Ascending aorta (tissue), 2 donors: ENCODE measurements at regions not wholly inside any gene's neighbourhood (a gene's known extent, or its start where the extent isn't known, plus 50 kb on each side); places are given as distances from the start of the nearest gene placed in this dataset.

Source experiments
- DNase-seq, 2 donors: peaks; one replicate each; pipeline ENCODE4 v3.0.0-alpha.2; 2019; ENCODE audit warnings: low spot score in 2 of 2
- H3K27ac ChIP-seq, 2 donors: fragments of 200-600 bp; sonication (generic); one replicate each; pipeline ENCODE4 v1.5.1; 2016 to 2017; ENCODE audit warnings: mild to moderate bottlenecking in 1 of 2
- H3K27me3 ChIP-seq: fragments of 200-600 bp; sonication (generic); one replicate; pipeline ENCODE4 v1.5.1; 2017
- H3K36me3 ChIP-seq, 2 donors: fragments of 200-600 bp; sonication (generic); one replicate each; pipeline ENCODE4 v1.5.1; 2016
- H3K4me1 ChIP-seq, 2 donors: fragments of 200-600 bp; sonication (generic); one replicate each; pipeline ENCODE4 v1.5.1; 2016 to 2017; ENCODE audit warnings: mild to moderate bottlenecking in 1 of 2
- H3K4me3 ChIP-seq, 2 donors: fragments of 200-600 bp; sonication (generic); one replicate each; pipeline ENCODE4 v1.5.1; 2016 to 2017; ENCODE audit warnings: mild to moderate bottlenecking in 1 of 2
- H3K9me3 ChIP-seq, 2 donors: fragments of 200-600 bp; sonication (generic); one replicate each; pipeline ENCODE4 v1.5.1; 2016
- intact Hi-C: fragments of 100-400 bp; cut with DNase I; formaldehyde crosslinking; loops from one replicate; pipeline ENCODE4 v1.15.1; 2023
- TF ChIP-seq, protein P1 (sequence below), 3 experiments: fragments of 200-600 bp in 2 of 3; fragments of 450-650 bp in 1 of 3; sonication (generic) in 2 of 3; IDR thresholded peaks; one replicate each; pipeline ENCODE4 v1.5.1; 2016 to 2019; ENCODE audit warnings: antibody characterized with exemption in 3 of 3, mild to moderate bottlenecking in 1 of 3, moderate library complexity in 1 of 3

DNA sequence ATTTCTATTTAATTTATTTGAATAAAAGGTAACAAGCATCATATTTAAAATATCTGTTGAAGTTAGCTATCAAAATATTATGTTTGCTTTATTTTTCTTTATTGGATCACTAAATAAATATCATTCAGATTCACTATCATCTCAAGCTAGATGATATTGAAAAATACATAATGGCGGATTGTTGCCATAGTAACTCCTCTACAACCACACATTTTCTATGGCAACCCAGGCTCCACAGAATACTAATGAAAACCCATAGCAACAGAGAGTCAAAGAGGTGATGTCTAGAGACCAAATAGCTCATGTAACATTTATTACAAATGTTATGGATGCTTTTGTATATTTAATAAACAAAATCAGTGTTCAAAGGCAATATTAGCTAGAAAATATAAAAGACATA lies 148.9 kb upstream of the CDK1 start:
- Histone ChIP-seq H3K4me1 (no peaks in the 10 kb centered on the region), H3K9me3 (no peaks in the 10 kb centered on the region), H3K27me3 (no peaks in the 10 kb centered on the region), H3K36me3 (no peaks in the 10 kb centered on the region), H3K4me3 (no peak overlapping the region), H3K27ac (no peak overlapping the region)
- TF ChIP-seq, protein P1, sequence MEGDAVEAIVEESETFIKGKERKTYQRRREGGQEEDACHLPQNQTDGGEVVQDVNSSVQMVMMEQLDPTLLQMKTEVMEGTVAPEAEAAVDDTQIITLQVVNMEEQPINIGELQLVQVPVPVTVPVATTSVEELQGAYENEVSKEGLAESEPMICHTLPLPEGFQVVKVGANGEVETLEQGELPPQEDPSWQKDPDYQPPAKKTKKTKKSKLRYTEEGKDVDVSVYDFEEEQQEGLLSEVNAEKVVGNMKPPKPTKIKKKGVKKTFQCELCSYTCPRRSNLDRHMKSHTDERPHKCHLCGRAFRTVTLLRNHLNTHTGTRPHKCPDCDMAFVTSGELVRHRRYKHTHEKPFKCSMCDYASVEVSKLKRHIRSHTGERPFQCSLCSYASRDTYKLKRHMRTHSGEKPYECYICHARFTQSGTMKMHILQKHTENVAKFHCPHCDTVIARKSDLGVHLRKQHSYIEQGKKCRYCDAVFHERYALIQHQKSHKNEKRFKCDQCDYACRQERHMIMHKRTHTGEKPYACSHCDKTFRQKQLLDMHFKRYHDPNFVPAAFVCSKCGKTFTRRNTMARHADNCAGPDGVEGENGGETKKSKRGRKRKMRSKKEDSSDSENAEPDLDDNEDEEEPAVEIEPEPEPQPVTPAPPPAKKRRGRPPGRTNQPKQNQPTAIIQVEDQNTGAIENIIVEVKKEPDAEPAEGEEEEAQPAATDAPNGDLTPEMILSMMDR (IDR thresholded peaks at IDR 0.05): no peak
- intact Hi-C loops: no loop called here
- no peak for DNase-seq

DNA sequence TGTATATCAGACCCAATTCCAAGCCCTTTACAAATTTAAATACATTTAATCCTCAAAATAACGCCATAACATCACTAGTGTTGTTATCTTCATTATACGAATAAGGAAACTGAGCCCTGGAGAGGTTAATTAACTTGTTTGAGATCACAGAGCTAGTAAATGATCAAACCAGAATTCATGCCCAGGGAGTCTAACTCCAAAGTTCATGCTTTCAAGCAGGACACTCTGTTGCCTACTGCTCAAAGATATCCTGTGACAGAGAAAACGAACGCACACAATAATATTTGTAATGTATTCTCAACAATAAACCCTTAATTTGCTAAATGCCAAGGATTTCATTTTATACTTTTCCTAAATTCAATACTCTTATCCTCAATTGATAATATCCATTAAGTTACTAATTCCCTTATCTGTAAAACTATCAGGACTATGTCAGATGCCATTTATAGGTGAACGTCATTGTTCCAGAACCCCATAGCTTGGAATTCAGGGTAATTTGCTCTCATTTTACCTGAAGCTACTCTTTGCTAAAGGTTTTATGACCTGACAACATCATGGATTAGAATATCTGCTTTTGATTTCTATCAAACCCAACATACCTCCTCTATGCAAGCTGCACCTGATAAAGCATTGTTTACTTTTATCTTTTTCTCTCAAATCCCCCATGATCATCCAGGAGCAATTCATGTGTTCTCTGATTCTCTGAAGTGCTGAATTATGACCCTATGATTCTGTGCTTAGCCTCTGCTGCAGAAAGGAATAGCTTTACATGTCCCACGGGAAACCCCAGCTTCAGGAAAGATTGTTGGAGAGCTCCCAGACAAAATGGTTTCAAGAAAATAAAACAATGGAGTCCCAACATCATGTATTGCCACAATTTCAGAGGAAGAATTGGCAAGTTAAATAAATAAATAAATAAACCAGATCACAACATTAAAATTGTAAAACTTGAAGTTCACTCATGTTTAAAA lies 150.2 kb upstream of the CDK1 start:
- Histone ChIP-seq H3K4me1 (no peaks in the 10 kb centered on the region), H3K9me3 (no peaks in the 10 kb centered on the region), H3K27me3 (no peaks in the 10 kb centered on the region), H3K36me3 (no peaks in the 10 kb centered on the region), H3K4me3 (no peak overlapping the region), H3K27ac (no peak overlapping the region)
- TF ChIP-seq, protein P1 (IDR thresholded peaks at IDR 0.05): no peak
- intact Hi-C loops: no loop called here
- DNase-seq: no peak

DNA sequence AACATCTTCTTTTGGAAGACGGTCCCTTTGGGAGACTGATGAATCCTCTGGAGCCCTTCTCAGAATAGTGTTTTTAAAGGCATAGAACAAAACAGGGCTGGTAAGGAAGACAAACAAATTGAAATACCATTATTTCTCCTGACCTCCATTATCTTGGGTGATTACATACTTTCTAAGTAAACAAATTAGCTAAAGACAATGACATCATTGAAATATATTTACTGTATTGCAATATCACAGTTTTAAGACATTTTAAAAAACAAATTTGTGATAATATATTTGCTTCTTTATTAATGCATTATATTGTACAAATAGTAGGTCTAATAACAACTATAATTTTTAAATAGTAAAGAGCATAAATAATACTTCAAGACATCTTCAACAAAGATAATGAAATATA lies 152.2 kb upstream of the CDK1 start:
- TF ChIP-seq, protein P1 (IDR thresholded peaks at IDR 0.05): no peak
- Histone ChIP-seq H3K27ac (no peak overlapping the region), H3K4me3 (no peak overlapping the region), H3K27me3 (no peaks in the 10 kb centered on the region), H3K9me3 (no peaks in the 10 kb centered on the region), H3K4me1 (no peaks in the 10 kb centered on the region), H3K36me3 (no peaks in the 10 kb centered on the region)
- DNase-seq: no peak
- intact Hi-C loops: no loop called here

DNA sequence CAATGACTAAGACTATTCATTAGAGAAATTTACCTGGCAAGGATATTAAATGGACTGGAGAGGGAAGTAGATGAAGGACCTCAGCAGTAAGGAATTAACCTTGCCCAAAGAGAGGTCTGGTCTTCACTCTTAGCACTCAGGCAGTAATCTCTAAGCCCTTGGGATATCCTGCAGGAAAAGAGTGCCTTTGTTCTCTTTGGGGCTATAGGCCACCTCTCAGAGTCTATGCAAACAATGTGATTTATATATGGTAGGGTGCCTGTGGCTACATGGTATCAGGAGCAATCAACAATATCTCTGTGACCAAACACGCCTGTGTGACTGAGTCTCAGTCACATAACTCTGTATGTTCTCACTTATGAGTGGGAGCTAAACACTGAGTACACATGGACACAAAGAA lies 154.7 kb upstream of the CDK1 start:
- Histone ChIP-seq H3K36me3 (no peaks in the 10 kb centered on the region), H3K27me3 (no peaks in the 10 kb centered on the region), H3K9me3 (no peaks in the 10 kb centered on the region), H3K4me3 (no peak overlapping the region), H3K4me1 (no peaks in the 10 kb centered on the region), H3K27ac (no peak overlapping the region)
- TF ChIP-seq, protein P1 (IDR thresholded peaks at IDR 0.05): no peak
- DNase-seq: no peak
- intact Hi-C loops: no loop called here

DNA sequence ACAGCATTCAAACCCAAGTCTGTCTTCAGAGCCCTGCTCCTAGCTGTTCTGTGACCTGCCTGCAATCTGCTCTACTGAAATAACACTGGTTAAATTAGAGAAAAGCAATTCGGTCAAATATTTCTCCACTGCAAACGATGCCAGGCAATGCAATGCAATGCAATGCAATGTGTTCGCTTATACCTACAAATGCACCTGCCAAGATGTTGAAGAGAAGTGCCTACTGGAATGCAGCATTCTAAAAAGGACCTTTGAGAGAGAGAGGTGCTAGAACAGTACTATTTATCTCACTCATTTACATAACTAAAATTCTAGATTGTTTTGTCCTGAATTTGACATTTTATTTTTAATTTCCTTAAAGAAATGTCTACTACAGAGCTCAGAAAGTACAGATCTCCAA lies 157.3 kb upstream of the CDK1 start:
- TF ChIP-seq, protein P1 (IDR thresholded peaks at IDR 0.05): no peak
- intact Hi-C loops: no loop called here
- H3K27me3 ChIP-seq: no peaks in the 10 kb centered on the region
- DNase-seq: no peak
- no peaks in the 10 kb centered on the region for H3K4me1 ChIP-seq
- no peak overlapping the region for H3K4me3 ChIP-seq
- no peak overlapping the region for H3K27ac ChIP-seq
- no peaks in the 10 kb centered on the region for H3K36me3 ChIP-seq
- no peaks in the 10 kb centered on the region for H3K9me3 ChIP-seq
